H1 (cell line): ENCODE measurements at regions not wholly inside any gene's neighbourhood (a gene's known extent, or its start where the extent isn't known, plus 50 kb on each side); places are given as distances from the start of the nearest gene placed in this dataset.

Source experiments
- CTCF ChIA-PET: fragments of 300-600 bp; sonication (Branson Sonifier 250); formaldehyde crosslinking; loops from one replicate; lab custom pipeline; 2021; ENCODE audit not compliant: partially characterized antibody; lab: Charles Lee
- POLR2A ChIA-PET: fragments of 300-600 bp; sonication (Branson Sonifier 250); formaldehyde crosslinking; loops from one replicate; lab custom pipeline; 2021; ENCODE audit warnings: inconsistent platforms; ENCODE audit not compliant: partially characterized antibody; lab: Charles Lee
- DNase-seq, 2 experiments: peaks; one replicate each; pipeline versions ENCODE4 v3.0.0 to v3.0.0-alpha.2; 2010 to 2022; ENCODE audit warnings: low spot score in 2 of 2, low read depth in 1 of 2, mixed read lengths in 1 of 2
- FAIRE-seq: peaks from 2 replicates; lab custom pipeline; 2011; peaks lifted over from hg19 to GRCh38; lab: Jason Lieb, UNC
- H2AFZ ChIP-seq: 2 replicates; pipeline ENCODE4 v1.8.1; 2012; ENCODE audit warnings: low read length, inconsistent platforms
- H2AK5ac ChIP-seq: 2 replicates; pipeline ENCODE4 v1.6.1; 2013; ENCODE audit warnings: low read depth, low read length
- H2BK120ac ChIP-seq: replicated peaks from 2 replicates; pipeline ENCODE3; 2013; ENCODE audit warnings: low read depth, low read length, inconsistent platforms
- H2BK12ac ChIP-seq: 2 replicates; pipeline ENCODE4 v1.6.1; 2013; ENCODE audit warnings: low read depth, low read length
- H2BK15ac ChIP-seq: 2 replicates; pipeline ENCODE4 v1.6.1; 2013; ENCODE audit warnings: low read length
- H2BK20ac ChIP-seq: 2 replicates; pipeline ENCODE4 v1.6.1; 2013; ENCODE audit warnings: low read length
- H2BK5ac ChIP-seq: 2 replicates; pipeline ENCODE4 v1.6.1; 2013; ENCODE audit warnings: low read depth, low read length
- H3K14ac ChIP-seq: 2 replicates; pipeline ENCODE4 v1.6.1; 2013; ENCODE audit warnings: inconsistent platforms; ENCODE audit not compliant: insufficient read length
- H3K18ac ChIP-seq: 2 replicates; pipeline ENCODE4 v1.6.1; 2013; ENCODE audit warnings: low read length; ENCODE audit errors: extremely low read depth
- H3K23ac ChIP-seq: 2 replicates; pipeline ENCODE4 v1.6.1; 2013; ENCODE audit warnings: inconsistent platforms; ENCODE audit not compliant: insufficient read length
- H3K23me2 ChIP-seq: 2 replicates; pipeline ENCODE4 v1.6.1; 2013; ENCODE audit warnings: low read depth, low read length
- H3K27ac ChIP-seq: 2 replicates; pipeline ENCODE4 v1.6.1; 2011; ENCODE audit warnings: low read depth, low read length, inconsistent platforms
- H3K27me3 ChIP-seq, 4 experiments: replicated peaks in 1 of 4; 1 replicate in 1 of 4; 2 replicates in 3 of 4; pipeline versions ENCODE4 v1.6.1 to v1.8.1; 2011 to 2013; ENCODE audit warnings: low read length in 3 of 4, mild to moderate bottlenecking in 3 of 4, inconsistent platforms in 2 of 4, mixed read lengths in 2 of 4, moderate library complexity in 1 of 4; ENCODE audit not compliant: control insufficient read depth in 3 of 4, insufficient read depth in 3 of 4; ENCODE audit errors: extremely low read depth in 1 of 4
- H3K36me3 ChIP-seq, 4 experiments: 2 replicates each; pipeline versions ENCODE4 v1.6.1 to v1.8.1; 2011 to 2013; ENCODE audit warnings: mild to moderate bottlenecking in 4 of 4, low read length in 3 of 4, moderate library complexity in 2 of 4, control low read depth in 1 of 4, inconsistent platforms in 1 of 4; ENCODE audit not compliant: insufficient read depth in 4 of 4, control insufficient read depth in 2 of 4
- H3K4ac ChIP-seq: replicated peaks from 2 replicates; pipeline ENCODE3; 2013; ENCODE audit warnings: low read length, low read depth, mixed read lengths, inconsistent platforms; ENCODE audit not compliant: insufficient read length
- H3K4me1 ChIP-seq, 4 experiments: replicated peaks in 1 of 4; 1 replicate in 1 of 4; 2 replicates in 3 of 4; pipeline versions ENCODE4 v1.6.1 to v1.8.1; 2011 to 2013; ENCODE audit warnings: low read length in 3 of 4, inconsistent platforms in 2 of 4, mixed read lengths in 1 of 4; ENCODE audit not compliant: insufficient read depth in 4 of 4, control insufficient read depth in 3 of 4
- H3K4me2 ChIP-seq, 2 experiments: 2 replicates each; pipeline versions ENCODE4 v1.6.1 to v1.8.1; 2011 to 2013; ENCODE audit warnings: low read depth in 2 of 2, low read length in 2 of 2, control low read depth in 1 of 2, inconsistent platforms in 1 of 2, mild to moderate bottlenecking in 1 of 2; ENCODE audit not compliant: insufficient read depth in 1 of 2
- H3K4me3 ChIP-seq, 4 experiments: fragments of 200-600, 300-600 bp in 1 of 4; sonication (generic), shearing (Covaris generic), sonication (Bioruptor Twin) in 1 of 4; 2 replicates each; pipeline versions ENCODE4 v1.5.1 to v1.8.1; 2011 to 2016; ENCODE audit warnings: low read length in 4 of 4, low read depth in 3 of 4, control low read depth in 2 of 4, inconsistent platforms in 2 of 4, mild to moderate bottlenecking in 2 of 4, mixed read lengths in 1 of 4, moderate library complexity in 1 of 4; ENCODE audit not compliant: insufficient read depth in 2 of 4; ENCODE audit errors: extremely low read depth in 1 of 4
- H3K56ac ChIP-seq: replicated peaks from 2 replicates; pipeline ENCODE3; 2013; ENCODE audit warnings: low read depth, mild to moderate bottlenecking, mixed read lengths, low read length, inconsistent platforms; ENCODE audit not compliant: insufficient read length
- H3K79me1 ChIP-seq: 2 replicates; pipeline ENCODE4 v1.6.1; 2013; ENCODE audit warnings: low read depth, low read length, control low read depth
- H3K79me2 ChIP-seq, 2 experiments: 2 replicates each; pipeline versions ENCODE4 v1.6.1 to v1.8.1; 2012 to 2013; ENCODE audit warnings: low read length in 2 of 2, mild to moderate bottlenecking in 2 of 2, inconsistent platforms in 1 of 2; ENCODE audit not compliant: insufficient read depth in 2 of 2, control insufficient read depth in 1 of 2
- H3K9ac ChIP-seq, 4 experiments: replicated peaks in 1 of 4; 1 replicate in 1 of 4; 2 replicates in 3 of 4; pipeline versions ENCODE4 v1.6.1 to v1.8.1; 2011 to 2013; ENCODE audit warnings: low read depth in 3 of 4, low read length in 3 of 4, control low read depth in 2 of 4, mild to moderate bottlenecking in 2 of 4, moderate library complexity in 2 of 4, inconsistent platforms in 1 of 4; ENCODE audit errors: extremely low read depth in 1 of 4
- H3K9me3 ChIP-seq, 2 experiments: 2 replicates each; pipeline versions ENCODE4 v1.6.1 to v1.8.1; 2012 to 2013; ENCODE audit warnings: mild to moderate bottlenecking in 2 of 2, moderate library complexity in 2 of 2, control low read depth in 1 of 2, inconsistent platforms in 1 of 2, low read depth in 1 of 2, low read length in 1 of 2, mixed read lengths in 1 of 2; ENCODE audit not compliant: insufficient read depth in 2 of 2
- H4K20me1 ChIP-seq, 2 experiments: replicated peaks in 1 of 2; 2 replicates each; pipeline versions ENCODE3 to v1.8.1; 2011 to 2013; ENCODE audit warnings: inconsistent platforms in 2 of 2, low read length in 2 of 2, mild to moderate bottlenecking in 1 of 2; ENCODE audit not compliant: insufficient read depth in 2 of 2, control insufficient read depth in 1 of 2
- H4K5ac ChIP-seq: 2 replicates; pipeline ENCODE4 v1.6.1; 2013; ENCODE audit warnings: low read length, low read depth, mixed read lengths, inconsistent platforms; ENCODE audit not compliant: insufficient read length
- H4K8ac ChIP-seq: 2 replicates; pipeline ENCODE4 v1.8.0; 2013; ENCODE audit warnings: mild to moderate bottlenecking, moderate library complexity, low read length, inconsistent platforms; ENCODE audit not compliant: insufficient read depth; ENCODE audit errors: extremely low read depth
- H4K91ac ChIP-seq: replicated peaks from 2 replicates; pipeline ENCODE3; 2013; ENCODE audit warnings: low read length, mixed read lengths, inconsistent platforms; ENCODE audit not compliant: insufficient read length
- CBX5 ChIP-seq: fragments of 300-800, 300-1000 bp; sonication (generic); IDR thresholded peaks from 2 replicates; pipeline ENCODE4 v1.7.1; 2016; ENCODE audit warnings: antibody characterized with exemption, low read length, low read depth
- E2F6 ChIP-seq: IDR thresholded peaks from 2 replicates; pipeline ENCODE4 v1.6.1; 2012; ENCODE audit warnings: inconsistent platforms
- GTF2F1 ChIP-seq: IDR thresholded peaks from 2 replicates; pipeline ENCODE4 v1.6.1; 2012; ENCODE audit warnings: low read depth, low read length, improper control_type of control experiment, borderline replicate concordance
- HDAC6 ChIP-seq: IDR thresholded peaks from one replicate; pipeline ENCODE4 v1.7.1; 2012; ENCODE audit warnings: low read depth, mild to moderate bottlenecking, inconsistent platforms, low read length, moderate library complexity
- KDM1A ChIP-seq: fragments of 200-600, 300-600 bp; sonication (generic); IDR thresholded peaks from 2 replicates; pipeline ENCODE4 v1.7.1; 2016; ENCODE audit warnings: mild to moderate bottlenecking, low read length, borderline replicate concordance
- KDM5A ChIP-seq: fragments of 200-600 bp; IDR thresholded peaks from 2 replicates; pipeline ENCODE4 v1.7.1; 2012; ENCODE audit warnings: mild to moderate bottlenecking, low read length, inconsistent platforms, mixed read lengths
- RAD21 ChIP-seq, 2 experiments: IDR thresholded peaks in 1 of 2; conservative IDR thresholded peaks in 1 of 2; 2 replicates each; pipeline ENCODE4 v1.6.1; 2011; ENCODE audit warnings: low read depth in 2 of 2, low read length in 2 of 2, improper control_type of control experiment in 1 of 2, inconsistent platforms in 1 of 2, mild to moderate bottlenecking in 1 of 2, moderate library complexity in 1 of 2
- RFX5 ChIP-seq: IDR thresholded peaks from 2 replicates; pipeline ENCODE4 v1.6.1; 2011; ENCODE audit warnings: low read depth, low read length, improper control_type of control experiment, borderline replicate concordance
- RNF2 ChIP-seq: fragments of 200-900, 300-1000 bp; sonication (generic); IDR thresholded peaks from 2 replicates; pipeline ENCODE4 v1.7.1; 2016; ENCODE audit warnings: borderline replicate concordance, low read depth, mild to moderate bottlenecking, antibody characterized with exemption, low read length; ENCODE audit not compliant: poor library complexity, severe bottlenecking; ENCODE audit errors: missing control alignments
- RXRA ChIP-seq: IDR thresholded peaks from 2 replicates; pipeline ENCODE4 v1.6.1; 2011; ENCODE audit warnings: low read depth, mild to moderate bottlenecking, low read length, moderate library complexity; ENCODE audit not compliant: insufficient read depth
- SP1 ChIP-seq: IDR thresholded peaks from 2 replicates; pipeline ENCODE4 v1.6.1; 2011; ENCODE audit warnings: low read depth, low read length
- SP2 ChIP-seq: IDR thresholded peaks from 2 replicates; pipeline ENCODE4 v1.6.1; 2012; ENCODE audit warnings: mild to moderate bottlenecking, low read length, inconsistent platforms
- SP4 ChIP-seq: IDR thresholded peaks from 2 replicates; pipeline ENCODE4 v1.6.1; 2012; ENCODE audit warnings: low read length, inconsistent platforms
- WGBS, 2 experiments: shearing (Covaris generic) in 1 of 2; methylation state at CpG; one replicate each; pipeline versions ENCODE4 v1.1.6 to v1.1.7; 2013 to 2015; ENCODE audit warnings: low lambda C conversion rate in 2 of 2, mixed read lengths in 2 of 2, inconsistent platforms in 1 of 2, low coverage in 1 of 2, missing lambda C conversion rate in 1 of 2; ENCODE audit not compliant: insufficient replicate concordance in 2 of 2, insufficient coverage in 1 of 2, insufficient read length in 1 of 2; ENCODE audit errors: extremely low coverage in 1 of 2, missing lambda C conversion rate in 1 of 2; 5-methylcytosine and 5-hydroxymethylcytosine counted together

- Histone ChIP-seq H4K8ac (no peak overlapping the region), H3K4me2 (no peak overlapping the region), H3K4me3 (no peak overlapping the region), H3K14ac (no peak overlapping the region), H2BK15ac (peak overlapping the region; percentile 46; the same call in 1 of the 2 replicates), H3K9ac (no peak overlapping the region), H4K20me1 (no peaks in the 10 kb centered on the region), H2AK5ac (no peak overlapping the region), H2BK5ac (no peak overlapping the region), H3K9me3 (peaks cover 0 to 3% of the 10 kb centered on the region in 2 experiments; a peak in 1 of 4 replicates), H2BK20ac (no peak overlapping the region), H3K23me2 (no peaks in the 10 kb centered on the region), H4K5ac (no peak overlapping the region), H3K18ac (no peak overlapping the region), H2BK120ac (no peak overlapping the region), H3K4me1 (peaks cover 0 to 18% (median 7%) of the 10 kb centered on the region in 4 experiments; a peak in 6 of 7 replicates), H3K27ac (no peak overlapping the region), H4K91ac (no peak overlapping the region), H2AFZ (no peak overlapping the region), H3K36me3 (no peaks in the 10 kb centered on the region), H3K56ac (no peak overlapping the region), H2BK12ac (no peak overlapping the region), H3K23ac (no peak overlapping the region), H3K79me1 (no peaks in the 10 kb centered on the region), H3K79me2 (no peaks in the 10 kb centered on the region), H3K4ac (no peak overlapping the region), H3K27me3 (no peaks in the 10 kb centered on the region)
- no peak for DNase-seq
- WGBS, 2 experiments, result 86% methylated on average over 6 of the region's 6 CpGs; no CpG with 5 or more reads in 1 of the 2 experiments
- TF ChIP-seq HDAC6 (no peak), RXRA (no peak), SP4 (no peak), E2F6 (no peak), RAD21 (IDR thresholded peaks at IDR 0.05 in 1 of 2, conservative IDR thresholded peaks at IDR 0.05 in 1 of 2; ENCODE audit: low read depth in 2 of 2, low read length in 2 of 2) (no peak), RNF2 (no peak), KDM5A (no peak), SP1 (no peak), RFX5 (no peak), CBX5 (no peak), KDM1A (no peak), SP2 (no peak), GTF2F1 (no peak)
- POLR2A ChIA-PET, result interaction anchor here (1.1 kb wide), 1 partner anchor 21 kb away, joined by 3 read pairs; no protein-coding TSS in a partner anchor
- CTCF ChIA-PET, result interaction anchor here (1.4 kb wide), 1 partner anchor 229 kb away, joined by 4 read pairs; no protein-coding TSS in a partner anchor
- FAIRE-seq, result no peak
Observed at GRCh38 chr4:3700223-3700622, 66.0 kb upstream of the ADRA2C start.
